GM12878 (cell line): ENCODE measurements at regions not wholly inside any gene's neighbourhood (a gene's known extent, or its start where the extent isn't known, plus 50 kb on each side); places are given as distances from the start of the nearest gene placed in this dataset.

Experiments
- POLR2A ChIP-seq: IDR thresholded peaks from 2 replicates; pipeline ENCODE4 v1.6.1; 2011; ENCODE audit warnings: low read depth, mild to moderate bottlenecking, low read length
- RFX5 ChIP-seq: IDR thresholded peaks from 2 replicates; pipeline ENCODE4 v1.6.1; 2011; ENCODE audit warnings: low read depth, low read length, improper control_type of control experiment
- YY1 ChIP-seq: IDR thresholded peaks from 2 replicates; pipeline ENCODE4 v1.6.1; 2011; ENCODE audit warnings: low read depth, mild to moderate bottlenecking, low read length

GRCh38 chr5:68618501-68618900 is 402.9 kb downstream of the PIK3R1 start:
- no peak for TF ChIP-seq POLR2A
- no peak for TF ChIP-seq YY1
- TF ChIP-seq RFX5, result no peak
